Endothelial cell of umbilical vein (primary cell): ENCODE measurements at regions not wholly inside any gene's neighbourhood (a gene's known extent, or its start where the extent isn't known, plus 50 kb on each side); places are given as distances from the start of the nearest gene placed in this dataset.

Experiments used
- BruUV-seq: library from RNA; stranded (reverse); fragments of 400-500 nt; replicated peaks from 2 replicates; lab custom pipeline; 2021; lab: Mats Ljungman, UMichigan
- CTCF ChIA-PET: fragments of 300-600, 350-600 bp; sonication (Branson Sonifier 250); formaldehyde crosslinking; loops from one replicate; lab custom pipeline; 2021; ENCODE audit warnings: antibody characterized with exemption, inconsistent platforms; lab: Charles Lee
- POLR2A ChIA-PET: fragments of 300-600, 350-600 bp; sonication (Branson Sonifier 250); formaldehyde crosslinking; loops from one replicate; lab custom pipeline; 2021; ENCODE audit warnings: antibody characterized with exemption, inconsistent platforms; lab: Charles Lee
- DNase-seq: peaks from one replicate; pipeline ENCODE4 v3.0.0-alpha.2; 2011; ENCODE audit warnings: low read depth, low spot score
- FAIRE-seq: peaks from 2 replicates; lab custom pipeline; 2011; peaks lifted over from hg19 to GRCh38; lab: Jason Lieb, UNC
- H2AFZ ChIP-seq: 2 replicates; pipeline ENCODE4 v1.6.0; 2012; ENCODE audit warnings: low read depth, low read length, control low read depth, inconsistent platforms
- H3K27ac ChIP-seq: 2 replicates; pipeline ENCODE4 v1.5.1; 2011; ENCODE audit warnings: low read depth, mild to moderate bottlenecking, control low read depth, low read length, moderate library complexity; ENCODE audit not compliant: insufficient read depth
- H3K27me3 ChIP-seq, 2 experiments: 2 replicates each; pipeline versions ENCODE4 v1.6.0 to v1.6.1; 2011; ENCODE audit warnings: low read length in 2 of 2, mixed read lengths in 1 of 2; ENCODE audit not compliant: control insufficient read depth in 2 of 2, insufficient read depth in 2 of 2
- H3K36me3 ChIP-seq, 2 experiments: 2 replicates in 1 of 2; 3 replicates in 1 of 2; pipeline ENCODE4 v1.5.1; 2011; ENCODE audit warnings: low read length in 2 of 2, mild to moderate bottlenecking in 1 of 2, moderate library complexity in 1 of 2; ENCODE audit not compliant: control insufficient read depth in 2 of 2, insufficient read depth in 2 of 2; ENCODE audit errors: extremely low read depth in 1 of 2
- H3K4me1 ChIP-seq: 3 replicates; pipeline ENCODE4 v1.5.1; 2011; ENCODE audit warnings: mild to moderate bottlenecking, low read length; ENCODE audit not compliant: control insufficient read depth, insufficient read depth; ENCODE audit errors: extremely low read depth
- H3K4me2 ChIP-seq: 2 replicates; pipeline ENCODE4 v1.6.1; 2011; ENCODE audit warnings: low read length, control low read depth, mixed read lengths; ENCODE audit not compliant: insufficient read depth
- H3K4me3 ChIP-seq, 3 experiments: fragments of 200-600 bp in 1 of 3; sonication (generic), shearing (Covaris generic) in 1 of 3; replicated peaks in 1 of 3; 2 replicates each; pipeline ENCODE4 v1.5.1; 2011 to 2016; ENCODE audit warnings: control low read depth in 3 of 3, low read length in 3 of 3, mild to moderate bottlenecking in 2 of 3, inconsistent platforms in 1 of 3, low read depth in 1 of 3, moderate library complexity in 1 of 3; ENCODE audit not compliant: insufficient read depth in 1 of 3
- H3K79me2 ChIP-seq: 2 replicates; pipeline ENCODE4 v1.6.0; 2012; ENCODE audit warnings: low read length, inconsistent platforms; ENCODE audit not compliant: control insufficient read depth, insufficient read depth
- H3K9ac ChIP-seq: replicated peaks from 2 replicates; pipeline ENCODE3; 2011; ENCODE audit warnings: low read length, control low read depth; ENCODE audit not compliant: insufficient read depth; ENCODE audit errors: extremely low read depth
- H3K9me1 ChIP-seq: replicated peaks from 3 replicates; pipeline ENCODE4 v1.6.0; 2011; ENCODE audit warnings: mild to moderate bottlenecking, low read length; ENCODE audit not compliant: control insufficient read depth, insufficient read depth; ENCODE audit errors: extremely low read depth
- H3K9me3 ChIP-seq: replicated peaks from 2 replicates; pipeline ENCODE4 v1.5.1; 2012; ENCODE audit warnings: low read length, inconsistent platforms; ENCODE audit not compliant: control insufficient read depth, insufficient read depth
- H4K20me1 ChIP-seq: replicated peaks from 2 replicates; pipeline ENCODE3; 2011; ENCODE audit warnings: mild to moderate bottlenecking, low read length; ENCODE audit not compliant: control insufficient read depth, insufficient read depth; ENCODE audit errors: extremely low read depth
- EZH2 ChIP-seq: IDR thresholded peaks from 2 replicates; pipeline ENCODE4 v1.6.1; 2012; ENCODE audit warnings: borderline replicate concordance, low read depth, mild to moderate bottlenecking, moderate library complexity, low read length, inconsistent platforms; ENCODE audit not compliant: severe bottlenecking
- FOS ChIP-seq: IDR thresholded peaks from 2 replicates; pipeline ENCODE4 v1.6.1; 2011; ENCODE audit warnings: mild to moderate bottlenecking, low read length, moderate library complexity, borderline replicate concordance; ENCODE audit not compliant: insufficient read depth
- GATA2 ChIP-seq: IDR thresholded peaks from 2 replicates; pipeline ENCODE4 v1.7.0; 2011; ENCODE audit warnings: low read depth, mild to moderate bottlenecking, moderate library complexity, mixed read lengths, low read length; ENCODE audit not compliant: insufficient read length, insufficient read depth
- JUN ChIP-seq: IDR thresholded peaks from 2 replicates; pipeline ENCODE4 v1.6.1; 2011; ENCODE audit warnings: borderline replicate concordance, low read depth; ENCODE audit not compliant: insufficient read length, insufficient read depth
- MYC ChIP-seq: IDR thresholded peaks from one replicate; pipeline ENCODE4 v1.6.1; 2011; ENCODE audit warnings: mild to moderate bottlenecking, low read depth, low read length
- POLR2A ChIP-seq: IDR thresholded peaks from 2 replicates; pipeline ENCODE4 v1.6.1; 2012; ENCODE audit warnings: low read depth, mild to moderate bottlenecking, control low read depth, low read length
- POLR2AphosphoS5 ChIP-seq: IDR thresholded peaks from 2 replicates; pipeline ENCODE4 v1.6.1; 2012; ENCODE audit warnings: low read depth, mild to moderate bottlenecking, control low read depth, low read length, moderate library complexity; ENCODE audit not compliant: insufficient read depth
- dilution Hi-C: fragments of 300-500 bp; cut with MboI; formaldehyde crosslinking; loops from one replicate; pipeline ENCODE4 v1.15.0; 2019; ENCODE audit warnings: low sequenced_read_pairs; ENCODE audit not compliant: extremely low pct_ligation_motif_present
- intact Hi-C: fragments of 100-400 bp; cut with micrococcal nuclease; formaldehyde crosslinking; loops from one replicate; pipeline ENCODE4 v1.10.0; 2022
- TF ChIP-seq, protein P1 (sequence below): IDR thresholded peaks from 2 replicates; pipeline ENCODE4 v1.6.1; 2011; ENCODE audit not compliant: insufficient read depth, insufficient read length
- TF ChIP-seq, protein P2 (sequence below), 2 donors: IDR thresholded peaks; 1 replicate in 1 of 2; 2 replicates in 1 of 2; pipeline ENCODE4 v1.5.1; 2011; ENCODE audit warnings: low read length in 2 of 2, mild to moderate bottlenecking in 2 of 2, moderate library complexity in 2 of 2, control low read depth in 1 of 2, inconsistent platforms in 1 of 2, low read depth in 1 of 2; ENCODE audit not compliant: insufficient read depth in 1 of 2; ENCODE audit errors: extremely low read depth in 1 of 2

DNA sequence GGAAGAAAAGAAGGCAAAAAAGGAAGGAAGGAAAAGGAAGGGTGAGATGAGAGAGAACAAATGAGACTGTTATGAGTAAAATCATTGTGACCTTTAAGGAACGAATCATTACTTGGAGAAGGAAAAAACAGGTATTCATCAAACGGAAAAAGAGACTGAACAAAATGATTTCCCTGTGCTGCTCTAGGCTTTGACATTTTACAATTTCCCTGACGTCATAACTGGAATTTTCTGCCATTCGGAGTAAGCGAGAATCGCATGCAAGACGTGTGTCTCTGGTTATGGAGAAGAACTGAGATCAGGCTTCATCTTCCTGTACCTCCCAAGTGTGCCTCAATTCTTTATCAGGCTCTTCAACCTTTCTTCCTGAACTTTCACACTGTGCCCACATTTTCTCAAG lies 534.7 kb upstream of the KLHL29 start:
- H3K27me3 ChIP-seq, result no peaks in the 10 kb centered on the region
- no peak for DNase-seq
- H3K4me1 ChIP-seq, result no peaks in the 10 kb centered on the region
- no peak overlapping the region for H3K4me2 ChIP-seq
- H3K36me3 ChIP-seq, result no peaks in the 10 kb centered on the region
- H3K9me1 ChIP-seq, result no peaks in the 10 kb centered on the region
- ChIA-PET POLR2A (no interaction called here), CTCF (no interaction called here)
- no peak overlapping the region for H3K27ac ChIP-seq
- no peak overlapping the region for H2AFZ ChIP-seq
- H3K4me3 ChIP-seq, result no peak overlapping the region
- intact Hi-C loops (no loop called here), dilution Hi-C loops (no loop called here)
- H3K9me3 ChIP-seq, result peaks cover 12% of the 10 kb centered on the region
- H3K79me2 ChIP-seq, result no peaks in the 10 kb centered on the region
- no peaks in the 10 kb centered on the region for H4K20me1 ChIP-seq
- TF ChIP-seq, protein P1, sequence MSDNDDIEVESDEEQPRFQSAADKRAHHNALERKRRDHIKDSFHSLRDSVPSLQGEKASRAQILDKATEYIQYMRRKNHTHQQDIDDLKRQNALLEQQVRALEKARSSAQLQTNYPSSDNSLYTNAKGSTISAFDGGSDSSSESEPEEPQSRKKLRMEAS, result no peak
- TF ChIP-seq FOS, result no peak
- no peak for TF ChIP-seq GATA2
- TF ChIP-seq JUN, result no peak
- TF ChIP-seq, protein P2, sequence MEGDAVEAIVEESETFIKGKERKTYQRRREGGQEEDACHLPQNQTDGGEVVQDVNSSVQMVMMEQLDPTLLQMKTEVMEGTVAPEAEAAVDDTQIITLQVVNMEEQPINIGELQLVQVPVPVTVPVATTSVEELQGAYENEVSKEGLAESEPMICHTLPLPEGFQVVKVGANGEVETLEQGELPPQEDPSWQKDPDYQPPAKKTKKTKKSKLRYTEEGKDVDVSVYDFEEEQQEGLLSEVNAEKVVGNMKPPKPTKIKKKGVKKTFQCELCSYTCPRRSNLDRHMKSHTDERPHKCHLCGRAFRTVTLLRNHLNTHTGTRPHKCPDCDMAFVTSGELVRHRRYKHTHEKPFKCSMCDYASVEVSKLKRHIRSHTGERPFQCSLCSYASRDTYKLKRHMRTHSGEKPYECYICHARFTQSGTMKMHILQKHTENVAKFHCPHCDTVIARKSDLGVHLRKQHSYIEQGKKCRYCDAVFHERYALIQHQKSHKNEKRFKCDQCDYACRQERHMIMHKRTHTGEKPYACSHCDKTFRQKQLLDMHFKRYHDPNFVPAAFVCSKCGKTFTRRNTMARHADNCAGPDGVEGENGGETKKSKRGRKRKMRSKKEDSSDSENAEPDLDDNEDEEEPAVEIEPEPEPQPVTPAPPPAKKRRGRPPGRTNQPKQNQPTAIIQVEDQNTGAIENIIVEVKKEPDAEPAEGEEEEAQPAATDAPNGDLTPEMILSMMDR (IDR thresholded peaks at IDR 0.05; ENCODE audit: extremely low read depth in 1 of 2, insufficient read depth in 1 of 2, low read depth in 1 of 2, low read length in 2 of 2), result no peak
- TF ChIP-seq EZH2, result no peak
- TF ChIP-seq POLR2AphosphoS5, result no peak
- no peak for TF ChIP-seq MYC
- TF ChIP-seq POLR2A, result no peak
- H3K9ac ChIP-seq, result no peak overlapping the region
- no peak for FAIRE-seq
- no TSS peak for BruUV-seq
